ENCODE measurements at regions not wholly inside any gene's neighbourhood (a gene's known extent, or its start where the extent isn't known, plus 50 kb on each side); places are given as distances from the start of the nearest gene placed in this dataset.

- H3F3A ChIP-seq (replicated peaks; ENCODE audit: insufficient read depth): no peaks in the 10 kb centered on the region
- TF ChIP-seq ZBTB33 (IDR thresholded peaks at IDR 0.05; ENCODE audit: borderline replicate concordance, low read depth): no peak
- no peak for TF ChIP-seq USF2 (IDR thresholded peaks at IDR 0.05; ENCODE audit: borderline replicate concordance, low read depth, low read length)
- TF ChIP-seq RCOR1 (IDR thresholded peaks at IDR 0.05; ENCODE audit: low read length): no peak
- TF ChIP-seq ELF1 (IDR thresholded peaks at IDR 0.05): no peak
- TF ChIP-seq SMC3 (IDR thresholded peaks at IDR 0.05; ENCODE audit: low read depth, low read length): no peak
- no peak for TF ChIP-seq FOXM1 (IDR thresholded peaks at IDR 0.05; ENCODE audit: low read depth)
- TF ChIP-seq FOSL2 (IDR thresholded peaks at IDR 0.05; ENCODE audit: borderline replicate concordance, low read depth): no peak
- TF ChIP-seq REST (IDR thresholded peaks at IDR 0.05; ENCODE audit: low read depth, low read length): no peak
- TF ChIP-seq CTCF (IDR thresholded peaks at IDR 0.05): no peak
- no peak for TF ChIP-seq PBX3 (IDR thresholded peaks at IDR 0.05)
- H2AFZ ChIP-seq (ENCODE audit: low read depth): no peak overlapping the region
- POLR2A ChIA-PET: no interaction called here
- H3K4me3 ChIP-seq (ENCODE audit: low read depth in 2 of 2, low read length in 1 of 2): no peak overlapping the region
- H3K27me3 ChIP-seq (ENCODE audit: insufficient read depth): no peaks in the 10 kb centered on the region
- no peaks in the 10 kb centered on the region for H3K79me2 ChIP-seq (ENCODE audit: insufficient read depth)
- no peaks in the 10 kb centered on the region for H3K9me2 ChIP-seq
- no peaks in the 10 kb centered on the region for H3K9me3 ChIP-seq
- H3K9ac ChIP-seq: no peak overlapping the region
- no peaks in the 10 kb centered on the region for H3K4me1 ChIP-seq (ENCODE audit: control insufficient read depth in 1 of 2, insufficient read depth in 2 of 2, low read depth in 1 of 2, low read length in 1 of 2)
- CTCF ChIA-PET: no interaction called here
- H3K4me2 ChIP-seq: no peak overlapping the region
- no peaks in the 10 kb centered on the region for H3K36me3 ChIP-seq (replicated peaks in 1 of 2; ENCODE audit: control insufficient read depth in 1 of 2, insufficient read depth in 2 of 2, low read length in 1 of 2)
- no peak for DNase-seq
- 83% methylated on average over 13 of the region's 13 CpGs for WGBS (ENCODE audit: low lambda C conversion rate)
- no peak overlapping the region for H3K27ac ChIP-seq (ENCODE audit: low read depth in 2 of 2, low read length in 1 of 2)
- H4K20me1 ChIP-seq (ENCODE audit: insufficient read depth): no peaks in the 10 kb centered on the region
Measured at GRCh38 chr6:168939796-168940195, 313.9 kb downstream of the THBS2 start.
